ENCODE measurements at regions not wholly inside any gene's neighbourhood (a gene's known extent, or its start where the extent isn't known, plus 50 kb on each side); places are given as distances from the start of the nearest gene placed in this dataset.

DNA sequence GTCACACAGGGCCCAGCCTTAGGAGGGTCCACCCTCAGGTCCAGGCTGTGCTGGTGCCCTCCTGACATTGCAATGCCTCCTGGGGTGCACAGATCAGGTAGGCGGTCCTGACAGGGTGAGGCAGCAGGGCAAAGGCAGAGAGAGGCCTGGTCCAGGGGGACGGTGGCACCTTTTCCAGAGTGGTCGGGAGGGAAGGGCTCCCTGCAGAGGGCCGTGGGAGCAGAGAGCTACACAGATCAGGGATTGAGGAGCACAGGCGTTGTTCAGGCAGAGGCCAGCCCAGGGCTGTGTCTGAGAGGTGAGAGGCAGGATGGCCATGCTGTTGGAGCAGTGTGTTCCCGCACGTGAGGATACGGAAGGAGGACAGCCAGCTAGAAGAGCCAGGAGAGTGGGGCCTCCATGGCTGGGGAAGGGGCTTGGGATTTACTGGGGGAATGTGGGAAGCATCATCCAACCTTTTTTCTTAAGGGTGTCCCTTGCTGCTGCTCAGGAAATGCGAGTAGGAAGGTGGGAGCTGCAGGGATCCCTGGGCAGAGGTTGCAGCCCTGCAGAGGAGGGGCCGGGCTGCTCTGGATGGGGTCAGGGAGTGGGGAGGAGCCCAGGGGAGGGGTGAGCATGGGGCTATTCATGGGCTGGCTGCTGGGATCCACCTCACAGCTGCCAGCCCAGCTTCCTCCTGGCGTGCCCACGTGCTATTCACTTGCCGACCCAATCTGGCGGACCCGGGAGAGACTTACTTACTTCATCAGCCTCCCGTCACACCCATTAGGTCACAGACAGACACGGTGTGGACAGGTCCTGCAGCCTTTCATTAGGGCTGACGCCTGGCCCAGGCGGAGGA, 1516.4 kb downstream of the TBC1D22A start:
- Histone ChIP-seq H3K9ac (ENCODE audit: low read length) (no peak overlapping the region), H3K27me3 (ENCODE audit: low read length) (no peaks in the 10 kb centered on the region), H3K36me3 (ENCODE audit: insufficient read depth, low read length) (no peaks in the 10 kb centered on the region), H2AFZ (ENCODE audit: low read length) (no peak overlapping the region), H3K79me2 (ENCODE audit: low read length) (no peaks in the 10 kb centered on the region), H4K20me1 (ENCODE audit: insufficient read depth, low read depth, low read length) (no peaks in the 10 kb centered on the region), H3K4me3 (ENCODE audit: low read length) (no peak overlapping the region), H3K4me1 (ENCODE audit: low read length) (no peaks in the 10 kb centered on the region), H3K9me3 (ENCODE audit: low read length) (no peaks in the 10 kb centered on the region), H3K9me2 (replicated peaks; ENCODE audit: insufficient read depth, low read length) (no peaks in the 10 kb centered on the region), H3K4me2 (ENCODE audit: low read depth, low read length, poor library complexity, severe bottlenecking) (no peak overlapping the region), H3K27ac (ENCODE audit: low read length) (no peak overlapping the region)
- no peak for DNase-seq

DNA sequence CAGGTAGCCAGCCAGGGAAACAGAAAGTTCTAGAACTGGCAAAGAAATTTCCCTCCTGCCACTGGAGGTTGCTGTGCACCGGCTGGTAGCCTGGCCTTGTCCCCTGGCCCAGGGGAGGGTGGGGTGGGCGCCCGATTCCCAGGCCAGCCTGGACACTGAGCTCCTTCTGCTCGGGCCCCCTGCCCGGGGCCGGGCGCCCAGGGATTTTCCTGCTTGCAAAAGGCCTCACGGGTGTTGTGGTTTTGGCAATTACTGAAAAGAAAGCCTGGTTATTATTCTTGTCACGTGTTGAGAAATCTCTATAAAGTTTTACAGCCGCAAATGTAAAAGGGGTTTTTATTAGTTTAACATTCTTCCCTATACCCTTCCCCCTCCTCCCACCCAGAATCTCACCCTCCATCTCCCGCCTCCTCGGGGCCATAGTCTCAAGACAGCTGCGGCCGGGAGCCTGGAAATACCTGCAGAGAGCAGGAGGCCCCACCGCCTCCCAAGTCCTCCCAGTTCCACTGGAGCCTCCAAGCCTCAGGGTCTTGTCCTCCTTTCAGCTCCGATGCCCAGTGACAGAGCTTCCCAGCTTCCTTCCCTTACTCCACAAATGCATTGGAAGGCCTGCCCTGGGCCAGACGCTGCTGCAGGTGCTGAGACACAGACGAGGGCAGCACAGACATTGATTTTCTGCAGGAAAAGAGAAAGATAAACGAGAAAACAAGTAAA, 1515.6 kb downstream of the TBC1D22A start:
- H3K4me2 ChIP-seq (ENCODE audit: low read depth, low read length, poor library complexity, severe bottlenecking) = no peak overlapping the region
- H3K36me3 ChIP-seq (ENCODE audit: insufficient read depth, low read length) = no peaks in the 10 kb centered on the region
- no peak overlapping the region for H3K4me3 ChIP-seq (ENCODE audit: low read length)
- no peak overlapping the region for H3K9ac ChIP-seq (ENCODE audit: low read length)
- no peak for DNase-seq
- H4K20me1 ChIP-seq (ENCODE audit: insufficient read depth, low read depth, low read length) = no peaks in the 10 kb centered on the region
- H3K9me2 ChIP-seq (replicated peaks; ENCODE audit: insufficient read depth, low read length) = no peaks in the 10 kb centered on the region
- no peaks in the 10 kb centered on the region for H3K79me2 ChIP-seq (ENCODE audit: low read length)
- no peaks in the 10 kb centered on the region for H3K27me3 ChIP-seq (ENCODE audit: low read length)
- no peak overlapping the region for H2AFZ ChIP-seq (ENCODE audit: low read length)
- H3K4me1 ChIP-seq (ENCODE audit: low read length) = no peaks in the 10 kb centered on the region
- H3K9me3 ChIP-seq (ENCODE audit: low read length) = no peaks in the 10 kb centered on the region
- H3K27ac ChIP-seq (ENCODE audit: low read length) = no peak overlapping the region

GRCh38 chr22:48276994-48277867, 1514.8 kb downstream of the TBC1D22A start:
- Histone ChIP-seq H3K9me3 (ENCODE audit: low read length) (no peaks in the 10 kb centered on the region), H3K9me2 (replicated peaks; ENCODE audit: insufficient read depth, low read length) (no peaks in the 10 kb centered on the region), H3K4me2 (ENCODE audit: low read depth, low read length, poor library complexity, severe bottlenecking) (no peak overlapping the region), H3K27me3 (ENCODE audit: low read length) (no peaks in the 10 kb centered on the region), H2AFZ (ENCODE audit: low read length) (no peak overlapping the region), H3K27ac (ENCODE audit: low read length) (no peak overlapping the region), H3K9ac (ENCODE audit: low read length) (no peak overlapping the region), H4K20me1 (ENCODE audit: insufficient read depth, low read depth, low read length) (no peaks in the 10 kb centered on the region), H3K4me3 (ENCODE audit: low read length) (no peak overlapping the region), H3K79me2 (ENCODE audit: low read length) (no peaks in the 10 kb centered on the region), H3K36me3 (ENCODE audit: insufficient read depth, low read length) (no peaks in the 10 kb centered on the region), H3K4me1 (ENCODE audit: low read length) (no peaks in the 10 kb centered on the region)
- no peak for DNase-seq

DNA sequence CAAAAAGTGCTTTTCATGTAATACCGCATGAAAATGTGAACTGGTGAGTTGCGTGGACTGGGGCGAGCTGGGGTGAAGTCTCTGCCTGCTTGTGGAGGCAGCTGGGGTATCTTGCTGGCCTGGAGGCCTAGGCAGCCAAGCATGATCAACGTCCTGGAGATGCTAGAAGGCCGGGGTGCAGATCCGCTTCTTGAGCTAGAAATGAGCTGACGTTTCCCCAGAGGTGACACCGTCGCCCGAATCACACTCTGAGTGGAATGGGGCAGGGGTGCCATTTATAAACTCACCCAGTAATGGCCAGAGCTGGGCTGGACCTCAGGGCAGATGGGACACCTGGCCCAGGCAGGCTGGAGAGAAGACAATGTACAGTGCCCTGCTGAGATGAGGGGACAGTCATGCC, 1513.0 kb downstream of the TBC1D22A start:
- Histone ChIP-seq H3K9me2 (replicated peaks; ENCODE audit: insufficient read depth, low read length) (no peaks in the 10 kb centered on the region), H3K27ac (ENCODE audit: low read length) (no peak overlapping the region), H3K9me3 (ENCODE audit: low read length) (no peaks in the 10 kb centered on the region), H3K4me3 (ENCODE audit: low read length) (no peak overlapping the region), H3K27me3 (ENCODE audit: low read length) (no peaks in the 10 kb centered on the region), H3K9ac (ENCODE audit: low read length) (no peak overlapping the region), H3K36me3 (ENCODE audit: insufficient read depth, low read length) (no peaks in the 10 kb centered on the region), H3K4me2 (ENCODE audit: low read depth, low read length, poor library complexity, severe bottlenecking) (no peak overlapping the region), H3K79me2 (ENCODE audit: low read length) (no peaks in the 10 kb centered on the region), H4K20me1 (ENCODE audit: insufficient read depth, low read depth, low read length) (no peaks in the 10 kb centered on the region), H2AFZ (ENCODE audit: low read length) (no peak overlapping the region), H3K4me1 (ENCODE audit: low read length) (no peaks in the 10 kb centered on the region)
- DNase-seq = no peak

GRCh38 chr22:48270731-48271130, 1508.3 kb downstream of the TBC1D22A start:
- no peaks in the 10 kb centered on the region for H4K20me1 ChIP-seq (ENCODE audit: insufficient read depth, low read depth, low read length)
- no peak for DNase-seq
- no peak overlapping the region for H3K4me3 ChIP-seq (ENCODE audit: low read length)
- H3K9me3 ChIP-seq (ENCODE audit: low read length) = no peaks in the 10 kb centered on the region
- H3K9ac ChIP-seq (ENCODE audit: low read length) = no peak overlapping the region
- H3K4me2 ChIP-seq (ENCODE audit: low read depth, low read length, poor library complexity, severe bottlenecking) = no peak overlapping the region
- H3K27ac ChIP-seq (ENCODE audit: low read length) = no peak overlapping the region
- no peaks in the 10 kb centered on the region for H3K9me2 ChIP-seq (replicated peaks; ENCODE audit: insufficient read depth, low read length)
- peaks cover 2% of the 10 kb centered on the region; the same call in 1 of the 2 replicates for H3K27me3 ChIP-seq (ENCODE audit: low read length)
- H3K36me3 ChIP-seq (ENCODE audit: insufficient read depth, low read length) = no peaks in the 10 kb centered on the region
- H3K79me2 ChIP-seq (ENCODE audit: low read length) = no peaks in the 10 kb centered on the region
- H3K4me1 ChIP-seq (ENCODE audit: low read length) = peaks cover 22% of the 10 kb centered on the region
- no peak overlapping the region for H2AFZ ChIP-seq (ENCODE audit: low read length)

GRCh38 chr22:48268771-48269552, 1506.5 kb downstream of the TBC1D22A start:
- H3K4me2 ChIP-seq (ENCODE audit: low read depth, low read length, poor library complexity, severe bottlenecking) = peak overlapping the region; percentile 48
- H3K4me1 ChIP-seq (ENCODE audit: low read length) = peaks cover 22% of the 10 kb centered on the region
- no peak overlapping the region for H3K9ac ChIP-seq (ENCODE audit: low read length)
- no peaks in the 10 kb centered on the region for H3K79me2 ChIP-seq (ENCODE audit: low read length)
- no peaks in the 10 kb centered on the region for H3K9me2 ChIP-seq (replicated peaks; ENCODE audit: insufficient read depth, low read length)
- H2AFZ ChIP-seq (ENCODE audit: low read length) = no peak overlapping the region
- H3K4me3 ChIP-seq (ENCODE audit: low read length) = peak overlapping the region; percentile 23; the same call in 1 of the 2 replicates
- peaks cover 2% of the 10 kb centered on the region; the same call in 1 of the 2 replicates for H3K27me3 ChIP-seq (ENCODE audit: low read length)
- H3K9me3 ChIP-seq (ENCODE audit: low read length) = no peaks in the 10 kb centered on the region
- no peak for DNase-seq
- no peak overlapping the region for H3K27ac ChIP-seq (ENCODE audit: low read length)
- no peaks in the 10 kb centered on the region for H3K36me3 ChIP-seq (ENCODE audit: insufficient read depth, low read length)
- no peaks in the 10 kb centered on the region for H4K20me1 ChIP-seq (ENCODE audit: insufficient read depth, low read depth, low read length)

DNA sequence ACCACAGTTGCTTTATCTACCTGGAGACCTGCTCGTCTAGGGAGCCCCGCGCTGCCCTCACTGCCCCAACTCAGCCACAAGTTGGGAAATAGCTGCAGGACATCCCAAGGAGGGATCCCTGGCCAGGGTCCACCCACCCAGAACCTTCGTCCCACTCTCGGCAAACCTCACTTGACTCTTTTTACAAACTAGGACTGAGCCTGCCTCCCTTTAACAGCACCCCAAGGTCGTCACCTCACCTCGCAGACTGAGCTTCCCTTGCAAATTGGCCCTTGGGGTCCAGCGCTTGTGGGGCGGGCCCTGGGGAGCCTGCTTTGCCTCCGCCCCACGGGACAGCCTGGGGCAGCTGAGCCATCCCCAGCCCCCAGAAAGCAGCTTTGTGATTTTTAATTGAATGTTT, 1505.8 kb downstream of the TBC1D22A start:
- H3K79me2 ChIP-seq (ENCODE audit: low read length) = no peaks in the 10 kb centered on the region
- H3K9ac ChIP-seq (ENCODE audit: low read length) = no peak overlapping the region
- no peak overlapping the region for H2AFZ ChIP-seq (ENCODE audit: low read length)
- H3K9me2 ChIP-seq (replicated peaks; ENCODE audit: insufficient read depth, low read length) = no peaks in the 10 kb centered on the region
- H3K4me1 ChIP-seq (ENCODE audit: low read length) = peaks cover 22% of the 10 kb centered on the region
- peaks cover 2% of the 10 kb centered on the region; the same call in 1 of the 2 replicates for H3K27me3 ChIP-seq (ENCODE audit: low read length)
- peak; percentile 55 for DNase-seq
- H3K27ac ChIP-seq (ENCODE audit: low read length) = no peak overlapping the region
- peak overlapping the region; percentile 23; the same call in 1 of the 2 replicates for H3K4me3 ChIP-seq (ENCODE audit: low read length)
- peak overlapping the region; percentile 48 for H3K4me2 ChIP-seq (ENCODE audit: low read depth, low read length, poor library complexity, severe bottlenecking)
- no peaks in the 10 kb centered on the region for H4K20me1 ChIP-seq (ENCODE audit: insufficient read depth, low read depth, low read length)
- no peaks in the 10 kb centered on the region for H3K9me3 ChIP-seq (ENCODE audit: low read length)
- no peaks in the 10 kb centered on the region for H3K36me3 ChIP-seq (ENCODE audit: insufficient read depth, low read length)

All from Karpas-422 (cell line).